ENCODE measurements at regions not wholly inside any gene's neighbourhood (a gene's known extent, or its start where the extent isn't known, plus 50 kb on each side); places are given as distances from the start of the nearest gene placed in this dataset.

DNA sequence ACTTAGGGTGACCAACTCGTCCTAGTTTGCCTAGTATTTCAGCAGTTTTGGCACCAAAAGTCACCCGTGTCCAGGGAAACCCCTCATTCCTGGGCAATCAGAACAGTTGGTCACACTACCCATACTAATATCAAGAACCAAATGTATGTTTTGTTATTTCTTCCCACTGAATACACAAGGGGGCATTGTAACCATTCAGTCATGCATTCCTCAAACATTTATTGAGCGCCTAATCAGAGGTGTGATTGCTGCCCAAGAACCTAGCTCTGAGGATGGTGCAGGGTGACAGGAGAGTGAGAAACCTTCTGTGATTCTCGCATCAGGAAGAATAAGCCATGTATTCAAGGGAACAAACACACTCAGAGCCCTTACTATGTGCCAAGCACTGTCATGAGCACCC, 69.8 kb upstream of the RAI2 start:
- no peak for DNase-seq (ENCODE audit: low spot score)
- FAIRE-seq, result no peak

DNA sequence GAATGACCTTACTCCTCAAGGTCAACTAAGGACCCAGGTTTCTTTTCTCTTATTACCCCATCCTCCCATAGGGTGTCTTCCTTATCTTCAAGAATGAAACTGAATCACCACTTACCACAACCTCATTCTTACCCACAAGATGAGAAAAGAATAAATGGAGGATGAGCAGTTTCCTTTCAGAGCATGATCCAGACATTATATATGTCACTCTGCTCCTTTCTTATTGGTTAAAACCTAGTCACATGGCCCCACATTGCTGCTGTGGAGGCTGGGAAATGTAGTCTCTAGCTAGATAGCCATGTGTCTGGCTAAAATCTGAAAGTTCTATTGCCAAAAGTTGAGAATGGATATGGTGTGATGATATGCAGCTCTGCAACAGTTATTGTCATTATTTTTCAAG, 62.4 kb upstream of the RAI2 start:
- FAIRE-seq, result no peak
- no peak for DNase-seq (ENCODE audit: low spot score)

DNA sequence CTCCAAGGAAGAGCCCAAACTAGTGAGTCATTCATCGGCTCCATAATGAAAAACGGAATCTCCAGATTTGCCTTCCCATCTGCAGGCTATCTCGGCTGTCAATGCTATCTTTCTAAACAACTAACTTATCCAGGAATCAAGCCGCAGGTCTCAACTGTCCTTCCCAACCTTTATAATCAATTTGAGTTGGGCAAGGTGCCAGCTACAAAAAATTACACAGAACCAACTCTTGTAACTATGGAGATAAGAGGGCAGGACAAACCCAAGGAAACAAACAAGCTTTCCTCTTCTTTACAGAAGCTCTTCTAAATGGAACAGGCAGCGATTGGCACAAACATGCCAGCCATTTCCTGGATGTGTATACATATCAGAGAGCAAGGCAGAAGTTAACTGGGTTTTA, 61.2 kb upstream of the RAI2 start:
- FAIRE-seq (no peak), DNase-seq (ENCODE audit: low spot score) (no peak)

DNA sequence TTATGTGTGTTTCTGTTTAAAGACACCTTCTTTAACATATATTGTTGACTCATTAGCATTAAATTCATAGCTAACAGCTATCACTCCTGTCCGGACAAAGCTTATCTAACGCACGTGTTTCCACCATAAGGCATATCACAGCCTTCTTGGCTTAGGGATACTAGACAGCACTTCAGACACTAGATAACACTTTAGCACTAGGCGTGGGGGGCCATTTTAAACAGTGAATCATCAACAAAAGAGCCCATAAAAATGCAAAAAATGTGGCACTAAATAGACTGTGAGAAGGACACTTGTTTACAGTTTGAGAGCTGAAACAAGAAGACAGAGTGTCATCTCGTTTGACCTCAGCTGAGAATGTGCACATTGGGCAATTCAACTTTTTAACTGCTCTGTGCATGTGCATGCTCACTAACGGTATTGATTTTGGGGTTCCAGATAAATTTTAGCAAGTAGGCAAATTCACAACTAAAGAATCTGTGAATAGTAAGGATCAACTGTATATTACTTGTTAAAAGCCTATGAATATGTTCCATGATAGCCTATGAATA, 58.9 kb upstream of the RAI2 start:
- FAIRE-seq (no peak), DNase-seq (ENCODE audit: low spot score) (no peak)

DNA sequence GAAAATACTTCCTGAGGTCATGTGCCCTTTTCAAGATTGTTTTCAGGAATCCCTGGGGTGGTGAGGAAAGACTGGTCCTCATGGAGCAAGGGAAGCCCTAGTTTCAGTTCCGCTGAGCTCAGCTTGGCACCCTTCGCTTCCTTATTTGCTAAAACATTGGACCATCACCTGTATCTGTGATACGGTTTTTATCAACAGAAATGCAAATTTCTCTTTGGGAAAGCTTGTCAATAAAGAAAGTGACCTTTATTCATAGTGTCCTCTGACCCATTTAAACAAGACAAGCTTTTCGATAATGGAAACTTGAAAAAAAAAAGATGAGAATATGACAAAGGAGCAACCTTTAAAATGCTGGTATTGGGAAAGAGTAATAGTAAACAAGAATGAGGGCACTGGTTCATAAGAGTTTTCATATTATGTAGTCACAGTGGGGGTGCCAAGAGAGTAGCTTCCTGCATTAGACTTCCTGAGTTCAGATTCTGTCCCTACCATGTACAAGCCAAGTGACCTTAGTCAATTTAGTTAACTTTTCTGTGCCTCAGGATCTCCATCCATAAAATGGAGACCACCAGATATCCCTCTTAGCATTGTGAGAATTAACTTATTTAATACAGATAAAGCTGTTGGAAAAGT, 57.0 kb upstream of the RAI2 start:
- no peak for FAIRE-seq
- DNase-seq (ENCODE audit: low spot score), result no peak

DNA sequence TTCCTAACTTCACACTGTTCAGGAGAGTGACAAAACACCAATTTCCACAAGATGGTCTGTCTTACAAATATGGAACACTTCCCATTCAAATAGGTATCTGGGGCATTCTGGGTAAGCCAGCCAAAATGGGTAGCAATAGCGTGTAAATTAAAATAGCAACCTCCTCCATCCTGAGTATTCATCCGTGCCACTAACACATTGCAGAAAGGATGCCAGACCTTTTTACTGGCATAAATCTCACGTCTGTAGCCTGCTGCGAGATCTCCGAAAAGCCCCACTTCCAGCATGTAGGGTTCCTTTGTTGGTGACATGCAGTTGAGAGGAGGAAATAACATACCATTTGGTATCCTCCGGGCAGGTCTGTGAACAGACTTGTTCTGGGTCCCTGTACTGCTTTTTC, 52.7 kb upstream of the RAI2 start:
- FAIRE-seq, result no peak

More for the DNA sequence above, 52.7 kb upstream of the RAI2 start:
- no peak for DNase-seq (ENCODE audit: low spot score)

All from urothelium cell line (cell line).